DOHH2 (cell line): ENCODE measurements at regions not wholly inside any gene's neighbourhood (a gene's known extent, or its start where the extent isn't known, plus 50 kb on each side); places are given as distances from the start of the nearest gene placed in this dataset.

Source experiments
- EZH2phosphoT487 ChIP-seq: fragments of 200-600 bp; sonication (generic); IDR thresholded peaks from 2 replicates; pipeline ENCODE4 v1.6.1; 2017; ENCODE audit warnings: borderline replicate concordance, mild to moderate bottlenecking, antibody characterized with exemption, low read length, moderate library complexity, mixed read lengths
- TF ChIP-seq, protein P1 (sequence below): fragments of 200-600 bp; sonication (generic); IDR thresholded peaks from one replicate; pipeline ENCODE4 v1.5.1; 2014; ENCODE audit warnings: antibody characterized with exemption, mild to moderate bottlenecking, low read depth, low read length; ENCODE audit not compliant: poor library complexity, severe bottlenecking

DNA sequence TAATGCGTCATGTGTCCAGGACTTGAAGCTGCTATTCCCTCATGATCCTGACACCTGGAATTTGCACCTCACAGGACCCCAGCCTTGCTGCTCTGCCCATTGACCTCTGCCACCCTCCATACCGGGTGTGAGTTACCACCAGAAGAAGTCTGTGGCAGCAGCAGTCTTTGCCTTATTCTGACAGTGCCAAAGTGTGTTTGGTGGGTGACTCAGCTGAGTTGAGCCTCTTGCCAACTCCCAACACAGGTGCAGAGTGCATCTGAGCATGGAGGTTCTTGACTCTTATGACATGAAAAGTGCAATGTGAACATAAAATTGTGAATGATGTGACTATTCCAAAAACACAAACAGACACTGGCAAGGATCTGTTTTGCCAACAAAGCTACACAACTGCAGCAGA lies 1166.5 kb upstream of the CDH18 start:
- TF ChIP-seq, protein P1, sequence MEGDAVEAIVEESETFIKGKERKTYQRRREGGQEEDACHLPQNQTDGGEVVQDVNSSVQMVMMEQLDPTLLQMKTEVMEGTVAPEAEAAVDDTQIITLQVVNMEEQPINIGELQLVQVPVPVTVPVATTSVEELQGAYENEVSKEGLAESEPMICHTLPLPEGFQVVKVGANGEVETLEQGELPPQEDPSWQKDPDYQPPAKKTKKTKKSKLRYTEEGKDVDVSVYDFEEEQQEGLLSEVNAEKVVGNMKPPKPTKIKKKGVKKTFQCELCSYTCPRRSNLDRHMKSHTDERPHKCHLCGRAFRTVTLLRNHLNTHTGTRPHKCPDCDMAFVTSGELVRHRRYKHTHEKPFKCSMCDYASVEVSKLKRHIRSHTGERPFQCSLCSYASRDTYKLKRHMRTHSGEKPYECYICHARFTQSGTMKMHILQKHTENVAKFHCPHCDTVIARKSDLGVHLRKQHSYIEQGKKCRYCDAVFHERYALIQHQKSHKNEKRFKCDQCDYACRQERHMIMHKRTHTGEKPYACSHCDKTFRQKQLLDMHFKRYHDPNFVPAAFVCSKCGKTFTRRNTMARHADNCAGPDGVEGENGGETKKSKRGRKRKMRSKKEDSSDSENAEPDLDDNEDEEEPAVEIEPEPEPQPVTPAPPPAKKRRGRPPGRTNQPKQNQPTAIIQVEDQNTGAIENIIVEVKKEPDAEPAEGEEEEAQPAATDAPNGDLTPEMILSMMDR, result no peak
- no peak for TF ChIP-seq EZH2phosphoT487
